Keratinocyte (primary cell): ENCODE measurements at regions not wholly inside any gene's neighbourhood (a gene's known extent, or its start where the extent isn't known, plus 50 kb on each side); places are given as distances from the start of the nearest gene placed in this dataset.

Experiments
- DNase-seq: peaks from one replicate; pipeline ENCODE4 v3.0.0-alpha.2; 2011; ENCODE audit warnings: low read depth, missing footprints, low spot score
- FAIRE-seq: peaks from 2 replicates; lab custom pipeline; 2011; peaks lifted over from hg19 to GRCh38; lab: Jason Lieb, UNC
- H2AFZ ChIP-seq: 2 replicates; pipeline ENCODE4 v1.6.0; 2012; ENCODE audit warnings: low read length, control low read depth, inconsistent platforms; ENCODE audit not compliant: control insufficient read depth
- H3K27ac ChIP-seq: 2 replicates; pipeline ENCODE4 v1.5.1; 2011; ENCODE audit warnings: low read length; ENCODE audit not compliant: control insufficient read depth, insufficient read depth
- H3K27me3 ChIP-seq: 3 replicates; pipeline ENCODE4 v1.6.0; 2011; ENCODE audit warnings: low read length; ENCODE audit not compliant: control insufficient read depth, insufficient read depth; ENCODE audit errors: extremely low read depth
- H3K36me3 ChIP-seq, 2 experiments: 2 replicates in 1 of 2; 3 replicates in 1 of 2; pipeline ENCODE4 v1.5.1; 2011; ENCODE audit warnings: low read length in 2 of 2, mild to moderate bottlenecking in 1 of 2; ENCODE audit not compliant: control insufficient read depth in 2 of 2, insufficient read depth in 2 of 2; ENCODE audit errors: extremely low read depth in 1 of 2
- H3K4me1 ChIP-seq: 3 replicates; pipeline ENCODE4 v1.5.1; 2011; ENCODE audit warnings: low read length; ENCODE audit not compliant: control insufficient read depth, insufficient read depth; ENCODE audit errors: extremely low read depth
- H3K4me2 ChIP-seq: 3 replicates; pipeline ENCODE4 v1.6.0; 2011; ENCODE audit warnings: low read depth, low read length; ENCODE audit not compliant: control insufficient read depth, insufficient read depth; ENCODE audit errors: extremely low read depth
- H3K4me3 ChIP-seq, 3 experiments: fragments of 200-600 bp in 1 of 3; sonication (generic) in 1 of 3; 2 replicates in 2 of 3; 3 replicates in 1 of 3; pipeline ENCODE4 v1.5.1; 2011 to 2016; ENCODE audit warnings: low read length in 3 of 3, mild to moderate bottlenecking in 3 of 3, control low read depth in 2 of 3, inconsistent platforms in 1 of 3, low read depth in 1 of 3, mixed read lengths in 1 of 3, mixed run types in 1 of 3, moderate library complexity in 1 of 3; ENCODE audit not compliant: control insufficient read depth in 2 of 3, insufficient read depth in 2 of 3; ENCODE audit errors: extremely low read depth in 1 of 3
- H3K79me2 ChIP-seq: 2 replicates; pipeline ENCODE4 v1.6.0; 2012; ENCODE audit warnings: low read length; ENCODE audit not compliant: control insufficient read depth, insufficient read depth
- H3K9ac ChIP-seq: 3 replicates; pipeline ENCODE4 v1.6.0; 2011; ENCODE audit warnings: low read length; ENCODE audit not compliant: control insufficient read depth, insufficient read depth; ENCODE audit errors: extremely low read depth
- H3K9me1 ChIP-seq: 3 replicates; pipeline ENCODE4 v1.6.0; 2011; ENCODE audit warnings: low read length; ENCODE audit not compliant: control insufficient read depth, insufficient read depth; ENCODE audit errors: extremely low read depth
- H3K9me3 ChIP-seq: 2 replicates; pipeline ENCODE4 v1.5.1; 2012; ENCODE audit warnings: low read depth, low read length; ENCODE audit not compliant: control insufficient read depth
- H4K20me1 ChIP-seq: 3 replicates; pipeline ENCODE4 v1.6.0; 2011; ENCODE audit warnings: low read length; ENCODE audit not compliant: control insufficient read depth, insufficient read depth; ENCODE audit errors: extremely low read depth
- EZH2 ChIP-seq: IDR thresholded peaks from one replicate; pipeline ENCODE4 v1.6.1; 2012; ENCODE audit warnings: inconsistent platforms, mild to moderate bottlenecking, low read length, moderate library complexity
- dilution Hi-C: fragments of 300-500 bp; cut with MboI; formaldehyde crosslinking; loops from one replicate; pipeline ENCODE4 v1.7.0; 2020; ENCODE audit warnings: low sequenced_read_pairs; ENCODE audit not compliant: extremely low pct_ligation_motif_present
- TF ChIP-seq, protein P1 (sequence below), 3 experiments: IDR thresholded peaks in 1 of 3; conservative IDR thresholded peaks in 1 of 3; optimal IDR thresholded peaks in 1 of 3; 2 replicates in 2 of 3; 3 replicates in 1 of 3; pipeline versions ENCODE3 to v1.5.1; 2011; ENCODE audit warnings: low read length in 3 of 3, mild to moderate bottlenecking in 3 of 3, moderate library complexity in 2 of 3, control low read depth in 1 of 3, inconsistent platforms in 1 of 3; ENCODE audit not compliant: insufficient read depth in 2 of 3; ENCODE audit errors: extremely low read depth in 1 of 3

DNA sequence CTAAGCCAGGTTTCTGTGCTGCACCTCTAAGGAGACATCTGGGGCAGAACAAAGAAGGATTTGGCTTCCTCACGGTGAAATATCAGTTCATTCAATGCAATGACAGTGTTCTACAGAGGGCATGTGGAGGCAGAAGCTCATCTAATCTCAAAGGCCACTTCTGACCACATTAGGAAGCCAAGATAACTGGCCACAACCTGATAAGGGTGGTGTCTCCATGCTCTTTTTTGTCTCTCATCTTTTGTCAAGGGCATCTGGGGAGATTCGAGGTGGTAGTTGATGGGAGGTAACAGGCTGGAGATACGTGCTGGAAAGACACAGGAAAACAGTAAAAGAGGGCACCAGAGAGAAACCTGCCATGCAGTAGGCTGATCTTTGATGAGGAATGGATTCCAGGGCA lies 303.9 kb downstream of the LRATD1 start:
- no peaks in the 10 kb centered on the region for H3K27me3 ChIP-seq
- H3K4me2 ChIP-seq = no peak overlapping the region
- dilution Hi-C loops = no loop called here
- FAIRE-seq (no peak), DNase-seq (no peak)
- H3K36me3 ChIP-seq = no peaks in the 10 kb centered on the region
- H3K79me2 ChIP-seq = no peaks in the 10 kb centered on the region
- TF ChIP-seq EZH2 = no peak
- TF ChIP-seq, protein P1, sequence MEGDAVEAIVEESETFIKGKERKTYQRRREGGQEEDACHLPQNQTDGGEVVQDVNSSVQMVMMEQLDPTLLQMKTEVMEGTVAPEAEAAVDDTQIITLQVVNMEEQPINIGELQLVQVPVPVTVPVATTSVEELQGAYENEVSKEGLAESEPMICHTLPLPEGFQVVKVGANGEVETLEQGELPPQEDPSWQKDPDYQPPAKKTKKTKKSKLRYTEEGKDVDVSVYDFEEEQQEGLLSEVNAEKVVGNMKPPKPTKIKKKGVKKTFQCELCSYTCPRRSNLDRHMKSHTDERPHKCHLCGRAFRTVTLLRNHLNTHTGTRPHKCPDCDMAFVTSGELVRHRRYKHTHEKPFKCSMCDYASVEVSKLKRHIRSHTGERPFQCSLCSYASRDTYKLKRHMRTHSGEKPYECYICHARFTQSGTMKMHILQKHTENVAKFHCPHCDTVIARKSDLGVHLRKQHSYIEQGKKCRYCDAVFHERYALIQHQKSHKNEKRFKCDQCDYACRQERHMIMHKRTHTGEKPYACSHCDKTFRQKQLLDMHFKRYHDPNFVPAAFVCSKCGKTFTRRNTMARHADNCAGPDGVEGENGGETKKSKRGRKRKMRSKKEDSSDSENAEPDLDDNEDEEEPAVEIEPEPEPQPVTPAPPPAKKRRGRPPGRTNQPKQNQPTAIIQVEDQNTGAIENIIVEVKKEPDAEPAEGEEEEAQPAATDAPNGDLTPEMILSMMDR (optimal IDR thresholded peaks at IDR 0.05 in 1 of 3, IDR thresholded peaks at IDR 0.05 in 1 of 3, conservative IDR thresholded peaks at IDR 0.05 in 1 of 3; ENCODE audit: extremely low read depth in 1 of 3, insufficient read depth in 2 of 3, low read length in 3 of 3) = no peak
- H3K4me3 ChIP-seq = no peak overlapping the region
- no peak overlapping the region for H3K9ac ChIP-seq
- H2AFZ ChIP-seq = no peak overlapping the region
- no peaks in the 10 kb centered on the region for H3K9me3 ChIP-seq
- no peaks in the 10 kb centered on the region for H3K4me1 ChIP-seq
- no peaks in the 10 kb centered on the region for H4K20me1 ChIP-seq
- no peak overlapping the region for H3K27ac ChIP-seq
- H3K9me1 ChIP-seq = no peaks in the 10 kb centered on the region

DNA sequence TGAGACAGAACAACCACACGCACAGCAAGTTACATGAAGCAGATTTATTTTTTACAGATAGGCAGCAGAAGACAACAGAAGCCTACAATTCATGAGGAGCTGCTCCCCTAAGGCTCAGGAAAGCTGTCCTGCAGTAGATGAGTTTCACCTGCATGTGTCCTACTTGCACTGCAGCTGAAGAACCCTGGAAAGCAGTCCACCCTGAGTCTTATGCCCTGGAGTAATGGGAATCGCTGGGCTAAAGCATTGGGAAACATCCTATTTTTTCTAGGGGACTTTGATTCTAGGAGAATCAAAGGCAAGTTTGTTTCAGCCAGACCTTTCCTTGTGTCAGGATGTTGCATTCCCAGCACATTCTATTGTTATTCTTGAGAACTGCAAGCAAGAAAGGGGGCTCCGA lies 304.8 kb downstream of the LRATD1 start:
- dilution Hi-C loops = no loop called here

More for the DNA sequence above, 304.8 kb downstream of the LRATD1 start:
- no peaks in the 10 kb centered on the region for H3K27me3 ChIP-seq
- no peak overlapping the region for H3K4me2 ChIP-seq
- H2AFZ ChIP-seq = no peak overlapping the region
- H3K27ac ChIP-seq = no peak overlapping the region
- H4K20me1 ChIP-seq = no peaks in the 10 kb centered on the region
- no peaks in the 10 kb centered on the region for H3K36me3 ChIP-seq
- no peak overlapping the region for H3K4me3 ChIP-seq
- no peaks in the 10 kb centered on the region for H3K9me3 ChIP-seq
- no peaks in the 10 kb centered on the region for H3K4me1 ChIP-seq
- DNase-seq (no peak), FAIRE-seq (no peak)
- no peaks in the 10 kb centered on the region for H3K79me2 ChIP-seq
- no peaks in the 10 kb centered on the region for H3K9me1 ChIP-seq
- no peak for TF ChIP-seq EZH2
- TF ChIP-seq, protein P1 (optimal IDR thresholded peaks at IDR 0.05 in 1 of 3, IDR thresholded peaks at IDR 0.05 in 1 of 3, conservative IDR thresholded peaks at IDR 0.05 in 1 of 3; ENCODE audit: extremely low read depth in 1 of 3, insufficient read depth in 2 of 3, low read length in 3 of 3) = no peak
- no peak overlapping the region for H3K9ac ChIP-seq
